PFSK-1 (cell line): ENCODE measurements at regions not wholly inside any gene's neighbourhood (a gene's known extent, or its start where the extent isn't known, plus 50 kb on each side); places are given as distances from the start of the nearest gene placed in this dataset.

Experiments used
- POLR2AphosphoS5 ChIP-seq: IDR thresholded peaks from 2 replicates; pipeline ENCODE4 v1.6.1; 2012; ENCODE audit warnings: low read depth, mild to moderate bottlenecking, control low read depth, low read length, moderate library complexity
- REST ChIP-seq, 2 experiments: IDR thresholded peaks; 2 replicates each; pipeline versions ENCODE4 v1.6.1 to v1.8.0; 2011 to 2012; ENCODE audit warnings: low read depth in 2 of 2, low read length in 2 of 2, control low read depth in 1 of 2, inconsistent platforms in 1 of 2, mild to moderate bottlenecking in 1 of 2, moderate library complexity in 1 of 2; ENCODE audit not compliant: insufficient read depth in 1 of 2

GRCh38 chr6:2505624-2506023 is 245.1 kb downstream of the MYLK4 start:
- TF ChIP-seq POLR2AphosphoS5: no peak
- TF ChIP-seq REST (IDR thresholded peaks at IDR 0.05; ENCODE audit: insufficient read depth in 1 of 2, low read depth in 2 of 2, low read length in 2 of 2): no peak
